Astrocyte (in vitro differentiated cells and primary cell): ENCODE measurements at regions not wholly inside any gene's neighbourhood (a gene's known extent, or its start where the extent isn't known, plus 50 kb on each side); places are given as distances from the start of the nearest gene placed in this dataset.

Experiments
- CTCF ChIP-seq: IDR thresholded peaks from 2 replicates; pipeline ENCODE4 v1.5.1; 2011; ENCODE audit warnings: low read depth, mild to moderate bottlenecking, inconsistent platforms, low read length, moderate library complexity; ENCODE audit not compliant: insufficient read depth
- EZH2 ChIP-seq: IDR thresholded peaks from 2 replicates; pipeline ENCODE4 v1.6.1; 2012; ENCODE audit warnings: mild to moderate bottlenecking, low read length, inconsistent platforms; ENCODE audit not compliant: insufficient read depth

GRCh38 chr9:87310827-87311523 lies 186.7 kb upstream of the DAPK1 start:
- TF ChIP-seq CTCF (no peak), EZH2 (no peak)
